Neural cell (in vitro differentiated cells): ENCODE measurements at regions not wholly inside any gene's neighbourhood (a gene's known extent, or its start where the extent isn't known, plus 50 kb on each side); places are given as distances from the start of the nearest gene placed in this dataset.

ENCODE experiments used
- CTCF ChIP-seq: fragments of 450-650 bp; IDR thresholded peaks from 2 replicates; pipeline ENCODE4 v1.5.1; 2014; ENCODE audit warnings: antibody characterized with exemption, mild to moderate bottlenecking, moderate library complexity; ENCODE audit not compliant: poor library complexity, severe bottlenecking
- EZH2 ChIP-seq: fragments of 200-600, 300-800 bp; shearing (Covaris generic), sonication (generic); IDR thresholded peaks from 2 replicates; pipeline ENCODE4 v1.6.1; 2014; ENCODE audit warnings: antibody characterized with exemption, low read length, borderline replicate concordance, mild to moderate bottlenecking; ENCODE audit not compliant: insufficient read depth, poor library complexity, severe bottlenecking
- TAF1 ChIP-seq: IDR thresholded peaks from 2 replicates; pipeline ENCODE4 v1.6.1; 2012; ENCODE audit warnings: low read depth

- TF ChIP-seq CTCF (no peak), EZH2 (no peak), TAF1 (no peak)
Observed at GRCh38 chr5:107124376-107124775, 546.4 kb downstream of the EFNA5 start.
